ENCODE measurements at regions not wholly inside any gene's neighbourhood (a gene's known extent, or its start where the extent isn't known, plus 50 kb on each side); places are given as distances from the start of the nearest gene placed in this dataset.

DNA sequence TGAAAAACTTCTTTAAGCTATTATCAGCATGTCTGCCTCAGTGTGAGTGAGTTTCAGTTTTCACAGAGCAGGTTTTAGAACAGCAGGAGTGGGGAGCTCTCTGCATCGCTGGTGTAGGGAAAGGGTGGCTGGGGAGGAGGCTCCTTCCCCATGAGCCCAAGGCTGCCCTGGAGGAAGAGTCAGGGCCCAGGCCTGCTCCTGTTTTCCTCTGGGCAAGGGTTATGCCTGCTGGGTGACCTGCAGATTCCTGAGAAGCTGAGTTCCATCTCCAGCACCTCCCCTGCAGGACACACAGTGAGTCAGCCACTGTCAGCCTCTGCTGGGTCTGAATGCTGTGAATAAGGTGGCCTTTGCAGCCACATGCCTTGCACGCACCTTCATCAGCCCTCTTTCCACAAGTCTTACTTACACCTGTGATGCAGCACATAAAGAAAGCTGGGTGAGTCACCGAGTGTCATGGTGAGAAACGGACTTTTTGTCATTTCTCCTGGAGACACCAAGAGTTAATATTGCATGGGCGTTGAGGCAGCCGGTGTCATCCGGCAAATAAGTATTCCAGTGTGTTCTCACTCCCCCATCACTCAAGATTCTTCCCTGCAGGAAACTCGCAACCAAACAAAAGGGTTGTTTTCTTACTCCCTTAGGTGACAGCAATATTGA lies 186.4 kb upstream of the KL start:
- no peaks in the 10 kb centered on the region for H3K36me3 ChIP-seq (ENCODE audit: control insufficient read depth, insufficient read depth, low read length)
- H3K27ac ChIP-seq (ENCODE audit: low read length) = peak overlapping the region; percentile 56
- intact Hi-C loops (cut with micrococcal nuclease; ENCODE audit: unreplicated experiment) (no loop called here), in situ Hi-C loops (cut with HindIII; ENCODE audit: low pct_unique_long_range_greater_than_20kb, low sequenced_read_pairs) (no loop called here)
- no peaks in the 10 kb centered on the region for H3K27me3 ChIP-seq (ENCODE audit: control insufficient read depth, insufficient read depth, low read length)
- peak; percentile 96 for ATAC-seq
- ChIA-PET CTCF (no interaction called here), POLR2A (no interaction called here)
- BruUV-seq (replicated peaks) = no TSS peak
- peak; percentile 72 for DNase-seq (ENCODE audit: low read depth, low spot score)
- peak overlapping the region in 1 of 2 experiments; percentile 28; a peak in 2 of 4 replicates for H3K4me3 ChIP-seq (ENCODE audit: low read depth in 2 of 2, low read length in 2 of 2)
- TF ChIP-seq, protein P1, sequence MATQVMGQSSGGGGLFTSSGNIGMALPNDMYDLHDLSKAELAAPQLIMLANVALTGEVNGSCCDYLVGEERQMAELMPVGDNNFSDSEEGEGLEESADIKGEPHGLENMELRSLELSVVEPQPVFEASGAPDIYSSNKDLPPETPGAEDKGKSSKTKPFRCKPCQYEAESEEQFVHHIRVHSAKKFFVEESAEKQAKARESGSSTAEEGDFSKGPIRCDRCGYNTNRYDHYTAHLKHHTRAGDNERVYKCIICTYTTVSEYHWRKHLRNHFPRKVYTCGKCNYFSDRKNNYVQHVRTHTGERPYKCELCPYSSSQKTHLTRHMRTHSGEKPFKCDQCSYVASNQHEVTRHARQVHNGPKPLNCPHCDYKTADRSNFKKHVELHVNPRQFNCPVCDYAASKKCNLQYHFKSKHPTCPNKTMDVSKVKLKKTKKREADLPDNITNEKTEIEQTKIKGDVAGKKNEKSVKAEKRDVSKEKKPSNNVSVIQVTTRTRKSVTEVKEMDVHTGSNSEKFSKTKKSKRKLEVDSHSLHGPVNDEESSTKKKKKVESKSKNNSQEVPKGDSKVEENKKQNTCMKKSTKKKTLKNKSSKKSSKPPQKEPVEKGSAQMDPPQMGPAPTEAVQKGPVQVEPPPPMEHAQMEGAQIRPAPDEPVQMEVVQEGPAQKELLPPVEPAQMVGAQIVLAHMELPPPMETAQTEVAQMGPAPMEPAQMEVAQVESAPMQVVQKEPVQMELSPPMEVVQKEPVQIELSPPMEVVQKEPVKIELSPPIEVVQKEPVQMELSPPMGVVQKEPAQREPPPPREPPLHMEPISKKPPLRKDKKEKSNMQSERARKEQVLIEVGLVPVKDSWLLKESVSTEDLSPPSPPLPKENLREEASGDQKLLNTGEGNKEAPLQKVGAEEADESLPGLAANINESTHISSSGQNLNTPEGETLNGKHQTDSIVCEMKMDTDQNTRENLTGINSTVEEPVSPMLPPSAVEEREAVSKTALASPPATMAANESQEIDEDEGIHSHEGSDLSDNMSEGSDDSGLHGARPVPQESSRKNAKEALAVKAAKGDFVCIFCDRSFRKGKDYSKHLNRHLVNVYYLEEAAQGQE (IDR thresholded peaks at IDR 0.05; ENCODE audit: insufficient read depth in 1 of 2, low read depth in 2 of 2, low read length in 1 of 2) = no peak
- TF ChIP-seq SIN3A (IDR thresholded peaks at IDR 0.05; ENCODE audit: borderline replicate concordance, insufficient read depth, low read depth, low read length) (no peak), TCF7L2 (IDR thresholded peaks at IDR 0.05; ENCODE audit: low read depth, low read length) (no peak)
- peaks cover 12% of the 10 kb centered on the region; the same call in 1 of the 2 replicates for H3K9me3 ChIP-seq (ENCODE audit: control insufficient read depth, insufficient read depth, low read depth, low read length)
- peaks cover 14% of the 10 kb centered on the region for H3K4me1 ChIP-seq (ENCODE audit: control insufficient read depth, insufficient read depth, low read length)

DNA sequence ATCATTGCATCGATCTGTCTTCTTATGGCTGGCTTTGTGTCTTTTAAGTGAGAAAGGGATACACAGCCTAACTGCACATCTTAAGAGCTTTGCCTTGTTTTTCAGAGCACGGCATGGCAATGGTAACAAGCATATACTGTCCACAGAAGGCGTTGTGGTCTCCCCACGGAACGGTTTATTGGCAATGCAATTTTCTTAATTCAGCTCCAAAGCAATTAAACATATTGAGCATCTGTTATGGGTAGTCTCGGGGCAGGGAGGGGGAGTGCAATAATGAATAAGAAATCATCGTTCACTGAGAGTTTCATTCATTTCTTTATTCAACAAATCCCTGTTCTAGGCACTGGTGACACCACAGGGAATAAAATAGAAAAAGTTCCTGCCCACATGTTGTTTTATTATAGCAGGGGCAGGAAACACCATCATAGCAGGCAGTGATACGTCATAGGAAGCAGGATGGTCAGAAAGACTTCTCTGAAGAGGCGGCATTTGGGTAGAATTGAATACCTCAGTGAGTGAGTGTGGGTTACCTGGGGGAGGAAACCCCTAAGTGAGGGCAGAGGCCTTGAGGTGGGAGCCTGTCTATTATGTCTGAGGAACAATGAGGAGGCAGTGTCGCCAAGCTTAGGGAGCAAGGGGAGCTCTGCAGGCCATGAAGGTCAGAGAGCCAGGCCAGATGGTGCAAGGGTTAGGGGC lies 185.7 kb upstream of the KL start:
- peaks cover 13% of the 10 kb centered on the region; the same call in 1 of the 2 replicates for H3K9me3 ChIP-seq (ENCODE audit: control insufficient read depth, insufficient read depth, low read depth, low read length)
- peak; percentile 9; the same call in 1 of the 2 replicates for ATAC-seq
- H3K4me1 ChIP-seq (ENCODE audit: control insufficient read depth, insufficient read depth, low read length) = peaks cover 12% of the 10 kb centered on the region
- H3K4me3 ChIP-seq (ENCODE audit: low read depth in 2 of 2, low read length in 2 of 2) = peak overlapping the region in 1 of 2 experiments; percentile 28; a peak in 2 of 4 replicates
- no TSS peak for BruUV-seq (replicated peaks)
- DNase-seq (ENCODE audit: low read depth, low spot score) = no peak
- H3K27me3 ChIP-seq (ENCODE audit: control insufficient read depth, insufficient read depth, low read length) = no peaks in the 10 kb centered on the region
- POLR2A ChIA-PET = no interaction called here
- H3K36me3 ChIP-seq (ENCODE audit: control insufficient read depth, insufficient read depth, low read length) = no peaks in the 10 kb centered on the region
- peak overlapping the region; percentile 35; the same call in 1 of the 2 replicates for H3K27ac ChIP-seq (ENCODE audit: low read length)
- CTCF ChIA-PET = no interaction called here
- no peak for TF ChIP-seq POLR2AphosphoS5 (IDR thresholded peaks at IDR 0.05; ENCODE audit: low read depth, low read length)
- no peak for TF ChIP-seq SIN3A (IDR thresholded peaks at IDR 0.05; ENCODE audit: borderline replicate concordance, insufficient read depth, low read depth, low read length)
- TF ChIP-seq TCF7L2 (IDR thresholded peaks at IDR 0.05; ENCODE audit: low read depth, low read length) = no peak
- TF ChIP-seq, protein P2, sequence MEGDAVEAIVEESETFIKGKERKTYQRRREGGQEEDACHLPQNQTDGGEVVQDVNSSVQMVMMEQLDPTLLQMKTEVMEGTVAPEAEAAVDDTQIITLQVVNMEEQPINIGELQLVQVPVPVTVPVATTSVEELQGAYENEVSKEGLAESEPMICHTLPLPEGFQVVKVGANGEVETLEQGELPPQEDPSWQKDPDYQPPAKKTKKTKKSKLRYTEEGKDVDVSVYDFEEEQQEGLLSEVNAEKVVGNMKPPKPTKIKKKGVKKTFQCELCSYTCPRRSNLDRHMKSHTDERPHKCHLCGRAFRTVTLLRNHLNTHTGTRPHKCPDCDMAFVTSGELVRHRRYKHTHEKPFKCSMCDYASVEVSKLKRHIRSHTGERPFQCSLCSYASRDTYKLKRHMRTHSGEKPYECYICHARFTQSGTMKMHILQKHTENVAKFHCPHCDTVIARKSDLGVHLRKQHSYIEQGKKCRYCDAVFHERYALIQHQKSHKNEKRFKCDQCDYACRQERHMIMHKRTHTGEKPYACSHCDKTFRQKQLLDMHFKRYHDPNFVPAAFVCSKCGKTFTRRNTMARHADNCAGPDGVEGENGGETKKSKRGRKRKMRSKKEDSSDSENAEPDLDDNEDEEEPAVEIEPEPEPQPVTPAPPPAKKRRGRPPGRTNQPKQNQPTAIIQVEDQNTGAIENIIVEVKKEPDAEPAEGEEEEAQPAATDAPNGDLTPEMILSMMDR (IDR thresholded peaks at IDR 0.05) = no peak
- TF ChIP-seq, protein P1 (IDR thresholded peaks at IDR 0.05; ENCODE audit: insufficient read depth in 1 of 2, low read depth in 2 of 2, low read length in 1 of 2) = no peak
- intact Hi-C loops (cut with micrococcal nuclease; ENCODE audit: unreplicated experiment) (no loop called here), in situ Hi-C loops (cut with HindIII; ENCODE audit: low pct_unique_long_range_greater_than_20kb, low sequenced_read_pairs) (no loop called here)

Measured in Panc1 (cell line).